Activated CD4-positive, alpha-beta T cell treated with anti-CD3 and anti-CD28 coated beads for 48 hours (primary cell): ENCODE measurements at regions not wholly inside any gene's neighbourhood (a gene's known extent, or its start where the extent isn't known, plus 50 kb on each side); places are given as distances from the start of the nearest gene placed in this dataset.
"Not testable (repeated sequence)": the region's sequence is repeated elsewhere in the genome, so short reads cannot be mapped to it uniquely, and the experiment has no call there.

Experiments
- DNase-seq: peaks from one replicate; pipeline ENCODE4 v3.0.0-alpha.2; 2020

DNA sequence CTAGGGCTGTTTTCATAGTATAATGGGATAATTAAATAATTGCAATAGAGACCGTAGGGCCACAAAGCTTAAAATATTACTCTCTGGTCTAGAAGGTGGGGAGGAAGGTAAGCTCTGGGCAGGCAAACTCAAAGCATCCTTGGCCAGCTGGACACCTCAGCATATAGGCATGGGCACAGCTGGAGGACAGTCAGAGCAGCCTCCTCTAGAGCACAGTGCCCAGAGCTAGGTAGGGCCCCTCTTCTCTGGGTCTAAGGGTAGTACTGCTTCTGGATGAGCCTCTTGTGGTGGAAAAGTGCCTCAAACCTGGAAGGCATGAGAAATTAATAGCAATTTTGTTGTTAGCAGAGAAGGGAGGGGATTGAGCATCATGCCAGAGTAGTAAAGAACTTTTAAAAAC, 116.9 kb upstream of the FOXN2 start:
- no peak for DNase-seq

DNA sequence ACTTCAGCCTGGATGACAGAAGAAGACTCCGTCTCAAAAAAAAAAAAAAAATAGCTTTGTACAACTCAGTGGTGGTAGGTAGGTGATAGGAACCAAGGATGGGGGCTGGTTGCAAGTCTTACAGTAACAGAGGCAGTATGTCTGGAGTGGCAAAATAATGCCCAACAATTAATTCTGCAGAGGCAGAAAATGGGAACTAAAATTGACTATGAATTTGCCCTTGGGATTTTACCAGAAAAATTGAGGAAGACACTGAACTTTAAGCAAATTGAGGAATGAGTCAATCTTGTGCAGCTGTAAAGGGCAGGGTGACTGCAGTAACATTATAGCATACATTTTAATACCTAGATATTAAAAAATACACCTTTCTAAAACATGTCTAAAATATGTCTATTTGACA, 116.1 kb upstream of the FOXN2 start:
- no peak for DNase-seq

DNA sequence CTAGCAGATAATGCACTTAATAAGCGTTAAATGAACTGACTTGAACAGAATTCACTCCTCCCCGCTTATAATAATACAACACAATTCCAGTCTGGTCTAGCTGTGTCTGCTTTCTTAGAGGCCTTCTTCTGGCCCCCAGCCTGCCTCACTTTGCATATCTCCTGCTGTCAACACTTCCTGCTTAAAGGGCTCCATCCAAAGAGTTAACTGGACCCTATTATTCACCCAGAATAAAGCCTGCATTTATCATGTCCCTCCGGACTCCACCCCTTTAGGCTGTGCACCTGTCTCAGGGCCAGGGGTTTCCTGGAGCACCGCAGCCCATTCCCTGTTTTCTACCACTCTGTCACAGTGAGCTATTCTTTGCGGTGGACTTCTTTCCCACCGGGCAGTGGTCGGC, 115.4 kb upstream of the FOXN2 start:
- no peak for DNase-seq

DNA sequence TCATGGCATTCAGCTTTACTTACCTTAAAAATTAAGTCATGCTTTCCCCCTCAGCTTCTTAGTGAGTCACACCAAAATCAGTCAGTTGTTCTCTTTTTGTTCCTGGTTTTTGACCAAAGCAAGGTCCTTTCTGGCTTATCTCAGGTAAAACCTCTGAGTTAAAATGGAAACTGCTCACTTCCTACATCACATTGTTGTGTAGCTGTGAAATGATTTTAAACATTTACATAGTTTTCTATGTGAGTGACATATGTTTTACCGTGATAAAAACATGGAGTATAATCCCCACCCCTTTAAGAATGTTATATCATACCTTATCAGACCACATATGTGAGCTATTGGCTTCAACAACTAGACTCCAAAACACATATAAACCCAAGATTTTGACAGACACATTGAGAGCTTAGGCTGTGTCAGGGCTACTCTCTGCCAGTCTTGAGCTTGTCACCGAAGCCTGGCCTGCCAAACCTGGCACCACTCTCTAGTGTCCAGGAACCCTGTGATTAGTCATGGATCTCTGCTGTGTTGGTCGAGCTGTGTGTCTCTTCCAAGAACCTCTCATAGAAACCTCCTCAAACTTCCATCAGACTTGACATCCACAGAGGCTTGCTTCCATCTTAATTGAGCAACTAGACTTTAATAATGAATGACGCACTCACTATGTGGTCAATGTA, 113.7 kb upstream of the FOXN2 start:
- no peak for DNase-seq

DNA sequence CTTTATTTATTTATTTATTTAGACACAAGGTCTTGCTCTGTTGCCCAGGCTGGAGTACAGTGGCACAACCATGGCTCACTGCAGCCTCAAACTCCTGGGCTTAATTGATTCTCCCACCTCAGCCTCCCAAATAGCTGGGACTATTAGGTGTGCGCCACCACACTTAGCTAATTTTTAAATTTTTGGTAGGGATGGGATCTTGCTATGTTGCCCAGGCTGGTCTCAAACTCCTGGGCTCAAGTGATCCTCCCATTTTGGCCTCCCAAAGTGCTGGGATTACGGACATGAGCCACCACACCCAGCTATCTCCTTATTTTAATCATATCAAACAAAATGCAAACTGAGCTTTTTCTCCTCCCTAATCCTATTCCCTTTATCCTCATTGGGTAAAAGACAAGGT, 113.0 kb upstream of the FOXN2 start:
- DNase-seq = not testable (repeated sequence)

DNA sequence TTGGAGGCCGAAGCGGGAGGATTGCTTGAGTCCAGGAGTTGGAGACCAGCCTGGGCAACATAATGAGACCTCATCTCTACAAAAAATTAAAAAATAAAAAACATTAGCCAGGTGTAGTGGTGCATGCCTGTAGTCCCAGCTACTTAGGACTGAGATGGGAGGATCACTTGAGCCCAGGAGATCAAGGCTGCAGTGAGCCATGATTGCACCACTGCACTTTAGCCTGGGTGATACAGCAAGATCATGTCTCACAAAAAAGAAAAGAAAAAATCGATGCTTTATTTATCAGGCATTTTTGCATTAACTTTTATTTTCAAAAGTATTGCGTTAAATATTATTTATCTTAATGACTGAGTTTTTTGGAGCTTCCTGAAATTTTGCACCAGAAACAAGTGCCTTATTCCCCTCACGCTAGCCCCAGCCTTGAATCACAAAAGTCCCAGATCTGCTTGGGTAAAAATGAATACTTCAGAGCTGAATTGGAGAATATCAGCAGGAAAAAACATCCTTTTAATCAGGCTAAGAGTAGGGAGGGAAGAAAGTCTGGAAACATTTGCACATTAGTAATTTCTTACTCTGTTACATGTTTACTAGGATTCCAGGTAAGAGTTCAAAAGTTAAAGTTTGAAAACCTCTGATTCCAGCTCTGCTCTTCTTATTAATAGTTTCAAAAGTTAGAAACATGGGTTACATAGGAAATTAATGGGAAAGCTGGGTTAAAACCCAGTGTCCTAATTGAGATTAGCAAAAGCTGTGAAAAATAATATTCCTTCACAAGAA, 111.4 kb upstream of the FOXN2 start:
- DNase-seq = no peak

DNA sequence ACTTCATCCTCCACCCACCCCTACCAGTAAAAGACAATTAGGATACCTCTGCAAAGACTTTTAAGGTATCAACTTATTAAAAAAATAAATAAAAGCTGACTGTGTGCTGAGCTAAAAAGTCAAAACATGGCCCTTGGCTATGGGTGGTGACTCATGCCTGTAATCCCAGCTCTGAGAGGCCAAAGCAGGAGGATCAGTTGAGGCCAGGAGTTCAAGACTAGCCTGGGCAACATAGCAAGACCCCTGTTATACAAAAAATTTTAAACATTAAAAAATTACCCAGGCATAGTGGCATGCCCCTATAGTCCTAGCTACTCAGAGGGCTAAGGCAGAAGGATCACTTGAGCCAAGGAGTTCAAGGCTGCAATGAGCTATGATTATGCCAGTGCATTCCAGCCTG, 110.8 kb upstream of the FOXN2 start:
- no peak for DNase-seq

DNA sequence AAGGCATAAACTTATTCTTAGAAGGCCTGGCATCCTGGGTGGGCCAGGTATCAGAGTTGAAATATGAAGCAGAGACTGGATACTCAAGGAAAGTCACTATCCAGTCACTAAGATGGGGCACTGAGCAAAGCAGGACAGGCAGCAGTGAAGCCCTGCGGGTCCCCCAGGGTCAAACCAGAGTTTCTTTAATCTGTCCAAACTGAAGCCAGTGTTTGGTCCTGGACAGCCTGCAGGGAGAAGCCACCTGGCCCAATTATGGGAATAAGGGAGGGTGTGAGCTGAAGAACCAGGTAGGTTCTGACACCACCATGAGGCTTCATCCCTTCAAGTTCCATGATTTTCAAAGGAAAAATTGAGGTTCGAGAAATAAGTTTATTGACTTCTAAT, 109.7 kb upstream of the FOXN2 start:
- no peak for DNase-seq

DNA sequence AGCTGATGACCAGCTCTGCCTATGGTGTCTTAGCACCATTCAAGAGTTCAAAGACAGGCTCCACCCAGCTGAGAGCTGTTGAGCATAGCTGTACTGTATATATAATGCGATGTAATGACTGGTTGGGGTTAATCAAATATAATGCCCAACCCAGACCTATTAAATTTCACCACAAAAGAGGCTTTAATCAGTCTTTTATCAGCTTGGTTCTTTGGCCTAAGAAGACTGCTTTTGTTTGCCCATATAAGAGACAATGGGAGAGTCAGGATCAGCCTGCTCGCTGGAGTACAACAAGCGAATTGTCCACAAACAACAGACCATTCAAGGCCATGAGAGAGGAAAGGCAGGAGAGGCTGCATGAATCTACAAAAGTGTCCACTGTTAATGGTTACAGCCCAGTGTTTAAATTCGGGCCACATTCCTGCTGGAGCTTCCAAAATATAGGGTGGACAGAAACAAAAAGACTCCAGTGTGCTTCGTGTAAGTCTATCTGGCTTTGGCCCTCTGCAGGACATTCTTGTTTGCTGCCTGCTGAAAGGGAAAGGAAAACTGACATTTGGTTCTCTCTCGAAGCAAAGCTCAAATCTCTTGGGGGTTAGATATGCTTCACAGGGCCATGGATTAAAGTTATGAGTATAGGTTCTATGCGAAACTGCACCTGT, 109.2 kb upstream of the FOXN2 start:
- DNase-seq = no peak

DNA sequence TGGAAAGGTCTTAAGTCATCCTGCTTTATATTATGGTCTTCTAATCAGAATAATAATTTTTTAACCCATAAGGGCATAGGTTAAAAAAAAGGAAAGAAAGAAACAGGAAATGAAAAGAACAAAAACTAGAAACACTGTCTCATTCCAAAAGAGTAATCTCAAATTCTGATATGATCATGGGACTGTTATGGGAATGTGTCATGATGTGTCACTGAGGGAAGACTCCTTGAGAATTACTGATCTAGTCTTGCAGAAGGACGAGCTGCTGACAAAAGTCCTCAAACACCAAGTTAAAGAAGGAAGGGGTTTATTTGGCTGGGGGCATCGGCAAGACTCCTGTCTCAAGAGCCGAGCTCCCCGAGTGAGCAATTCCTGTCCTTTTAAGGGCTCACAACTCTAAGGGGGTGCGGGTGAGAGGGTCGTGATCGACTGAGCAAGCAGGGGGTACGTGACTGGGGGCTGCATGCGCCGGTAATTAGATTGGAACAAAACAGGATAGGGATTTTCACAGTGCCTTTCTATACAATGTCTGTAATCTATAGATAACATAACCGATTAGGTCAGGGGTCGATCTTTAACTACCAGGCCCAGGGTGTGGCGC, 108.3 kb upstream of the FOXN2 start:
- not testable (repeated sequence) for DNase-seq

DNA sequence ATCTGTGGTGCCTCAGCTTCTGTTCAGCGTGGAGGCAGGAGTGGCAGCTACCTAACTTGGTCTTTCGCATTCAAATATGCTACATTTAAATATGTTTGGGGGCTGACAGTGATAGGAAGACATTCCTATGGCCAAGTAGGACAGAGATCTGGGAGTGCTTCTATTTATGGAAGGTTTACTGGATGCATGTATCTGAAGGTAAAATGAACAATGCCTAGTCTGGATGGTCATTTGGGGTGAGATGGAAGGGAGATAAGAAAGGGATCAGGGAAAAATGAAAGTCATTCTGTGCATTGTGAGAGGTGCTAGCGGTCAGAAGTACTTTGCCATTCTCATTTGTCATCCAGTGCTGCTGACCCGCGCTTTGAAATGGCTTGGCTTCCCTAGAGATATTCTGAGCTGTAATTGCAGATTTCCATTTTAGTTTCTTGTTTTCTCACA, 107.3 kb upstream of the FOXN2 start:
- DNase-seq = no peak

DNA sequence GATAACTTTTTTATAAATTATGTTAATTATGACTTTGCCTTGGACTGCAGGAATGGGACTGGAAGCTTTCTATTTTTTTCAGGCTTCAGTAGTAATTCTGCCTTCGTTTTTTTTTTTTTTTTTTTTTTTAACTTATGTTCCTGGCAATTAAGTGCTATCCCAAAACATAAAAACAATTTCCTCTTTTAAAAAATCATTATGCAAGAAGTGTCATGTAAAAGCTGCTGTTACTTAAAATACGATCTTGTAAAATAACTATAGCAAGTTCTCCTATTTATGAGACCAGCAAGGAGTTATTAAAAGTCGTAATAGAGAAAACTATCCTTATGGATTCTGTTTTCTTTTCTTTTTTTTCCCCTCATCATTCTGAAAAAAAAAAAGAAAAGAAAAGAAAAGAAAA, 106.6 kb upstream of the FOXN2 start:
- DNase-seq = no peak

DNA sequence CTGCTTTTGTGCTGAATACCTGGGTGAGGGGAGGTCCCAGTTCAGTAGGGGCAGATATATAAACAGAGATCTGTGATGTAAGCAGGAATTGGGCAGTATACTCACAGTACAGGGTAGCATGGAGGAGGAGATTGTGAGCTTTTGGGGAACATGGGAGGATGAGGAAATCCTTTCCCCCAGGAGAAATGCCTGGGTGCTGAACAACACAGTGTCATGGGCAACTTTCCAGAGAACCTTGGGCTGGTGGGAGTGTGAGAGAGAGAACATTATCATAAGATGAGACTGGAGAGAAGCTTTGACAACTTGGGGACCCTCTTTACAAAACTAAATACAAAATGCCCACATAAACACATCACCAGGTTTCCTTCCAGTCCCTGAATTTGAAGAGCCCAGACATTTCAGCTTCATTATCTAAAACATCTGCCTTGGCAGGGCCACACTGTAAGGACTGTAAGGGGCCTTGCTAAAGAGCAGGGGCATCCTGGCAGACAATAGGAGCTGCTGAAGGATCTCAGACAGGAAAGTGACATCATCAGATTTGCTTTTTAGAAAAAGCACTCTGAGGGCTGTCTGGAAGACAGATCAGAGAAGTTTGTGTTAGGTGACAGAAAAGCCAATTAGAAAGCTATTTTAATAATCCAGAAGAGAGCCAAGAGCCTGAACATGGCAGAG, 105.1 kb upstream of the FOXN2 start:
- no peak for DNase-seq

DNA sequence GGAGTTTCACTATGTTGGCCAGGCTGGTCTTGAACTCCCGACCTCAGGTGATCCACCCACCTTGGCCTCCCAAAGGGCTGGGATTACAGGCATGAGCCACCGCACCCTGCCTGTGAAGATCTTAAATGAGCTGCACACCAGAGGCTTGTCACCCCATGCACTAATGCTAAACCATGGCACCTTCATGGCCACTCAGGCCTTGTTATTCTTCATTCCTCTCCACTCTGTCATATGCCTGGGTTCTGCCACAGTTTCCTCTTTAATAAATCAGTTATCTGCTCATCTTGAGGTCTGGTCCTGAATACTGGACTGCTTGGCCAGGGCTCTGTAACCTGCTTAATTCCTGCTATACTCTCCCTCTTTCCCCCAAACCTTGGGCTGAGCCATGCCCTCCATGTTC, 104.3 kb upstream of the FOXN2 start:
- no peak for DNase-seq

DNA sequence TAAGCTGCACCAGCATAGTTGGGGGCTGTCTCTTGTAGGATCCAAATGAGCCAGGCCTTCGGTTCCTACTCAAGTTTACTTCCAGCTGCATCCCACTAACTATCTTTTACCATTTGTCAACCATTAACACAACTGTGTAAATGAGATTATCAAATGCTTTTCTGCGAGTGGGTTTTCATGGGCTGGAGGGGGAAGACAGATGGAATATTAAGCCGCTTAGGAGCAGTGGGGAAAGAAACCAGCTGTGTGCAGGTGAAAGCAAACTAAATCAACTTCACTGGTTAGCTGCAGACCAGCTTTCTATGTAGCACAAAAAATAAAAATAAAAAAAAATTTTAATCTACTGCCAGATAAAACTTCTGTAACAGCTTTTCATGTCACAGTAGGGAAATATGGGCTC, 100.8 kb upstream of the FOXN2 start:
- DNase-seq = no peak

DNA sequence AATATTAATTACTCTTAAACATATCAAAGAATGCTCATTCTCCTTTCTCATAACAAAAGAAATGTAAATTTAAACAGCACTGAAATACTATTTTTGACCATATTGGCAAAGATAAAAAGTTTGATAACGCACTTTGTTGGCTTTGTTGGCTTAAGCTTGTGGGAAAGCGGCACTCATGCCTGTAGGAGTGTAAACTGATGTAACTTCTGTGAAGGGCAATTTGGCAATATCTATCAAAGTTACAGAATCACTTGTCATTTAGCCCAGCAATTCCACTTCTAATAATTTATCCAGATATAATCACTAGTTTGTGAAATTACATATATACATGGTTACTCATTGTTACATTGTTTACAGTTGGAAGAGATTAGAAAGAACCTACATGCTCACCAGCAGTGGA, 96.3 kb upstream of the FOXN2 start:
- DNase-seq = no peak

DNA sequence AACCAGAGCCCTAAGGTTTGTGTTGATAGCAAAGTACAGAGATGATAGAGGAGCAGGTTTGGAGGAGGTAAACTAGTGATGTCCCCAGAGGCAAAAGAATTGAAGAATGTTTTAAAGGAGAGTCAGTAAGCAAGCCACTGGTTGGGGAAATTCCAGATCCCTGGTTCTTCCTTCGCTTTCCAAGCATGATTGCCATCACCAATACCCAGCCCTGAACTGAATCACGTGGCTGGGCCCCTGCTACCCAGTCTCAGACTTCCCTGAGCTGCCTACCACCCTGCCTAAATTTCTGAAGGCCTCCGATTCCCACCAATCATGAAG, 95.3 kb upstream of the FOXN2 start:
- no peak for DNase-seq

DNA sequence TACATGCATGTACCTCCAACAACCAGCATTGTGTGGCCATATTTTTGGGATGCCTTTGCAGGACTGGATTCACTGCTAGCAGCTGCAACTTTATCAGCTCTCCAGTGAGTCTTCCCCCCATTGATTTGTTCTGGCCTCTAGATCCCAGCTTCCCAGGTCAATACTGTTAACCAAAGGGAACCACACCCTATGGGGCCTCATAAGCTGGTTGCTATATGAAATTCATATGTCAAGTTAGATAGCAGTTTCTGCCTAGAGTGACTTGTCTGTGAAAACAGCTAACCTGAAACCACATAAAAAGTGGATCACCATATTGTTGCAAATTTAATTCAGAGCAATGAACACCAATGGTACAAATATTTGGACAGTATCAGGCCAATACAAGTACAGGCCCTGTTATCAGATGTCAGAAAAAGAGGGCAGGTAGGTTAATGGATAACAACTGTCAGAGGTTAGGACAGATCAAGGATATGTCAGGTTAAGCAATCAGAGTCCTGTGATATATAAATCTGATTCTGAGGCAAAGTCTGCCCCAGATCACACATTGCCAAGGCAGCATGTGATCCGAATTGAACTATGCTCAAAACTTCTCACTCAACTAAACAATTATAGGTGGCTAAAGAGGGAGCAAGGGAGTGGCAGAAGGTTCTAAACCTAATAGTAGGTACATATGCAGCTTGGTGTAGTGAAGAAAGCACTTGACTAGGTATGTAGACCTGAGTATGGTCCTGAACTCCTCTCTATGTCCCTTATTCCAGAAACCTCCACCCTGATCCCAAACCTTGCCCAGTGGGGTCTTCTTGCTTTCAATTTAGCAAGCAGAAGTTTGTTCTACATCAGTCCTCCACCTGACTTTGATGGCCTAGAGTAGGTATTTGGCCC, 94.7 kb upstream of the FOXN2 start:
- DNase-seq = no peak

DNA sequence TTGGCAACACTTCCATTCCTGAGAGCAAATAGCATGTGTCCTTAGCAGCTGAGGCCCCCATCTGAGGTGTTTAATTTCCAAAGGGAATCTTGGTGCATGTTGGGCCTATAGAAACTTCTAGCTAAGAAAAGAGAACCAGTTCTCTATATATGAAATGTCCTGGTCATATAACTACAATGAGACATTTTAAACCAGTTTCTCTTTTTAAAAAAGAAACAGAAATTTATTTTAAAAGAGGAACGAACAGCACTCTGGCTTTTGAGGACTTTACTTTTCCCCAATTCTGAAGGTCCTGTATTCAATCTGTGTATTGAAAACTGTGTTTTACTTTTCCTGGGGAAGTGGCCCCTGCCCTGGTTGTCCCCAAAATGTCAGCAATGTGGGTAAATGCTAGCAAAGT, 94.0 kb upstream of the FOXN2 start:
- no peak for DNase-seq

DNA sequence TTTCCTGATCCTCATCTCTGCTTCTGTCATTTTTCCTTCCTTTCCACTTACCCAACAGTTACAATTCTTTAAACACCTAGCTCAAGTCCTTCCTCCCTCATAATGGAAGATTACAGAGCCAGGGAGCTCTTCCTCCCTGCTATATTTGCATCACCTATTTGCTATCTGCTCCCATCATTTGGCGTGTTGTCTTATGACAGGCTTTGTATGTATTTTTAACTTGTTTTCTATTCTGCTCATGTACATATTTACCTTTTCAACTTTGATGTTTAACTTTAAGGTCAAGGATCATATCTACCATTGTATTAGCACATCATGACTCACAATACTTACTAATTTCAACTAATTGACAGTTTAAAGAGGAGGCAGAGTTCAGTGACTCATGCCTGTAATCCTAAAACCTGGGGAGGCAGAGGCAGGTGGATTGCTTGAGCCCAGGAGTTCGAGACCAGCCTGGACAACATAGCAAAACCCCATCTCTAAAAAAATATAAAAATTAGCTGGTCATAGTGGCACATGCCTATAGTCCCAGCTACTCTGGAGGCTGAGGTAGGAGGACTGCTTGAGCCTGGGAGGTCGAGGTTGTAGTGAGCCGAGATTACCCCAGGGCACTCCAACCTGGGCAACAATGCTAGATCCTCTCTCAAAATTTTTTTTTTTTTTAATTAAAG, 92.5 kb upstream of the FOXN2 start:
- DNase-seq = no peak

DNA sequence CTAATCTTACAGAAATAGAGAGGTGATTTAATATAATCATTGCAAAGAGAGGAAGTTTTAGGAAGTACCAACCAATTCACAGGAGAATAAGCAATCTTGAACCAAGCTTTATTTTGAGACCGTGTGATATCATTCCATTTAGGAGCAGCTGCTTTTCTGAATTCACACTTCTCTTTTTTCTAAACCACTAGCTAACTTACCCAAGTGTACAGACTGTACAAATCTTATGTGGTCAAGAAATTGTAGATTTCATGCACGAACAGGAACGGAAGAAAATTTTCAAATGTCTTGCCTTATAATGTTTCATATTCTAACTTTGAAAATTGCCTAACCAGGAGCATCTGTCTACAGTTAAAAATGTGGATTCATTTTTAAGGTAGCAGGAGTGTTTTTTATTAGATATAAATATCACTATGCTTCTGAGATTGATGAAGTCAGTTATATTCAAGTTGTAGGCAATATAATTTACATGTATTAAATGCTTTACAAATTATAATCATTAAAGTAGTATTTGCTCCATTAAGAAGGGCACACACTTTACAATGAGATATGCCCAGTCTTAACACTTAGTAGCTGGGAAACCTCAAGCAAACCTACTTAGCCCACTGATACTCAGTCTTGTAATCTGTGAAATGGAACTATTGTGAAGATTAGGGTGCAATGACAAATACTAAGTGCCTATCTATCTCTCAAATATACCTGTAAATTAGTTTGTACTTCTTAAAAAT, 86.7 kb upstream of the FOXN2 start:
- no peak for DNase-seq
